ENCODE measurements at regions not wholly inside any gene's neighbourhood (a gene's known extent, or its start where the extent isn't known, plus 50 kb on each side); places are given as distances from the start of the nearest gene placed in this dataset.
A peak's percentile ranks its signal among the peaks of the same experiment; 100 is the strongest.

- no peak overlapping the region for H3K14ac ChIP-seq (ENCODE audit: low read length in 2 of 2)
- no peak overlapping the region for H2BK5ac ChIP-seq (ENCODE audit: low read depth, low read length, poor library complexity, severe bottlenecking)
- no peak overlapping the region for H3K27ac ChIP-seq (ENCODE audit: low read length, poor library complexity, severe bottlenecking)
- no peak overlapping the region for H3K4me3 ChIP-seq (ENCODE audit: insufficient read depth in 1 of 2, low read depth in 1 of 2, low read length in 2 of 2)
- H4K91ac ChIP-seq (ENCODE audit: low read length), result no peak overlapping the region
- DNase-seq, result no peak
- H3K4me2 ChIP-seq (ENCODE audit: low read length, poor library complexity, severe bottlenecking), result no peak overlapping the region
- H3K79me1 ChIP-seq (replicated peaks; ENCODE audit: low read length, poor library complexity, severe bottlenecking), result no peaks in the 10 kb centered on the region
- no peaks in the 10 kb centered on the region for H3K27me3 ChIP-seq (ENCODE audit: control insufficient read depth in 1 of 2, insufficient read depth in 1 of 2, low read length in 2 of 2)
- H3K9ac ChIP-seq (ENCODE audit: low read length), result no peak overlapping the region
- H2BK15ac ChIP-seq (ENCODE audit: low read depth, poor library complexity, severe bottlenecking), result no peak overlapping the region
- WGBS, result 81% methylated on average over 5 of the region's 6 CpGs
- no peak overlapping the region for H2AFZ ChIP-seq (ENCODE audit: low read depth, low read length)
- no peak overlapping the region for H4K8ac ChIP-seq (ENCODE audit: low read length)
- no peak overlapping the region for H2BK120ac ChIP-seq (ENCODE audit: low read depth, low read length)
- no peak overlapping the region for H3K4ac ChIP-seq (ENCODE audit: low read depth in 1 of 2, low read length in 2 of 2)
- no peaks in the 10 kb centered on the region for H3K4me1 ChIP-seq (ENCODE audit: control insufficient read depth, insufficient read depth, low read depth, low read length)
- no peak overlapping the region for H3K18ac ChIP-seq (ENCODE audit: low read depth in 1 of 2, low read length in 2 of 2)
- H2AK5ac ChIP-seq (ENCODE audit: low read length, severe bottlenecking), result no peak overlapping the region
- no peak overlapping the region for H3K23ac ChIP-seq (ENCODE audit: low read length in 2 of 2)
- no peaks in the 10 kb centered on the region for H3K36me3 ChIP-seq (ENCODE audit: control insufficient read depth in 1 of 2, insufficient read depth in 2 of 2, low read depth in 1 of 2, low read length in 2 of 2)
- no peak overlapping the region for H2BK12ac ChIP-seq (ENCODE audit: low read length in 2 of 2)
- no peaks in the 10 kb centered on the region for H3K9me3 ChIP-seq (ENCODE audit: control insufficient read depth, low read length)
Observed at GRCh38 chr4:35879479-35879878, 364.8 kb downstream of the ARAP2 start.

DNA sequence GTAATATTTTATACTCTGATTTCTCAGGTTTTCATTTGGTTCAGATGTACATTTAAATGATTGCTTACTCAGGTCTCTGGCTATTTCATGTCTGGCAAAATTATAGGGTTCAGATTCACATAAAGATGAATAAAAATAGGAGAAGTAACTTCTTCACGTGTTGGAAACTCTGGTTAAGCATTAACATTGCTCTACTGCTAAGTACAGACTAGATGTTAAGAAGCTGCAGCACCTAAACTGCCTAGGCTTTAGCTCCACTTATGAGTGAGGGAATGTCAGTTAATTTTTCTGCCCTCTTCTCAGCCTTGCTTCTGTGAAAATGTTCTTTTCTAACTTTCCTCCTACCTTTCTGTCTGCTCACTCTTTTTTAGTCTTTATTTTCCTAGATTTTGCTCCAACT, 361.2 kb downstream of the ARAP2 start:
- Histone ChIP-seq H3K9me3 (ENCODE audit: control insufficient read depth, low read length) (no peaks in the 10 kb centered on the region), H3K14ac (ENCODE audit: low read length in 2 of 2) (no peak overlapping the region), H3K27ac (ENCODE audit: low read length, poor library complexity, severe bottlenecking) (no peak overlapping the region), H2BK120ac (ENCODE audit: low read depth, low read length) (no peak overlapping the region), H3K27me3 (ENCODE audit: control insufficient read depth in 1 of 2, insufficient read depth in 1 of 2, low read length in 2 of 2) (no peaks in the 10 kb centered on the region), H3K23ac (ENCODE audit: low read length in 2 of 2) (no peak overlapping the region), H2BK5ac (ENCODE audit: low read depth, low read length, poor library complexity, severe bottlenecking) (no peak overlapping the region), H4K91ac (ENCODE audit: low read length) (no peak overlapping the region), H3K18ac (ENCODE audit: low read depth in 1 of 2, low read length in 2 of 2) (no peak overlapping the region), H3K36me3 (ENCODE audit: control insufficient read depth in 1 of 2, insufficient read depth in 2 of 2, low read depth in 1 of 2, low read length in 2 of 2) (no peaks in the 10 kb centered on the region), H4K8ac (ENCODE audit: low read length) (no peak overlapping the region), H3K9ac (ENCODE audit: low read length) (no peak overlapping the region), H2BK15ac (ENCODE audit: low read depth, poor library complexity, severe bottlenecking) (no peak overlapping the region), H2AK5ac (ENCODE audit: low read length, severe bottlenecking) (no peak overlapping the region), H3K4me2 (ENCODE audit: low read length, poor library complexity, severe bottlenecking) (no peak overlapping the region), H2BK12ac (ENCODE audit: low read length in 2 of 2) (no peak overlapping the region), H2AFZ (ENCODE audit: low read depth, low read length) (no peak overlapping the region), H3K4ac (ENCODE audit: low read depth in 1 of 2, low read length in 2 of 2) (no peak overlapping the region), H3K79me1 (replicated peaks; ENCODE audit: low read length, poor library complexity, severe bottlenecking) (no peaks in the 10 kb centered on the region), H3K4me3 (ENCODE audit: insufficient read depth in 1 of 2, low read depth in 1 of 2, low read length in 2 of 2) (no peak overlapping the region), H3K4me1 (ENCODE audit: control insufficient read depth, insufficient read depth, low read depth, low read length) (no peaks in the 10 kb centered on the region)
- 44% methylated on average over 1 of the region's 1 CpG for WGBS
- no peak for DNase-seq

- Histone ChIP-seq H2AFZ (ENCODE audit: low read depth, low read length) (no peak overlapping the region), H3K4me1 (ENCODE audit: control insufficient read depth, insufficient read depth, low read depth, low read length) (no peaks in the 10 kb centered on the region), H3K9me3 (ENCODE audit: control insufficient read depth, low read length) (no peaks in the 10 kb centered on the region), H3K23ac (ENCODE audit: low read length in 2 of 2) (no peak overlapping the region), H3K27me3 (ENCODE audit: control insufficient read depth in 1 of 2, insufficient read depth in 1 of 2, low read length in 2 of 2) (no peaks in the 10 kb centered on the region), H2AK5ac (ENCODE audit: low read length, severe bottlenecking) (no peak overlapping the region), H2BK12ac (ENCODE audit: low read length in 2 of 2) (no peak overlapping the region), H3K4ac (ENCODE audit: low read depth in 1 of 2, low read length in 2 of 2) (no peak overlapping the region), H4K8ac (ENCODE audit: low read length) (no peak overlapping the region), H3K27ac (ENCODE audit: low read length, poor library complexity, severe bottlenecking) (no peak overlapping the region), H2BK120ac (ENCODE audit: low read depth, low read length) (no peak overlapping the region), H3K4me2 (ENCODE audit: low read length, poor library complexity, severe bottlenecking) (no peak overlapping the region), H4K91ac (ENCODE audit: low read length) (no peak overlapping the region), H3K9ac (ENCODE audit: low read length) (no peak overlapping the region), H3K79me1 (replicated peaks; ENCODE audit: low read length, poor library complexity, severe bottlenecking) (no peaks in the 10 kb centered on the region), H3K18ac (ENCODE audit: low read depth in 1 of 2, low read length in 2 of 2) (no peak overlapping the region), H3K4me3 (ENCODE audit: insufficient read depth in 1 of 2, low read depth in 1 of 2, low read length in 2 of 2) (no peak overlapping the region), H3K14ac (ENCODE audit: low read length in 2 of 2) (no peak overlapping the region), H2BK15ac (ENCODE audit: low read depth, poor library complexity, severe bottlenecking) (no peak overlapping the region), H3K36me3 (ENCODE audit: control insufficient read depth in 1 of 2, insufficient read depth in 2 of 2, low read depth in 1 of 2, low read length in 2 of 2) (no peaks in the 10 kb centered on the region), H2BK5ac (ENCODE audit: low read depth, low read length, poor library complexity, severe bottlenecking) (no peak overlapping the region)
- WGBS, result 84% methylated on average over 1 of the region's 3 CpGs
- DNase-seq, result peak; percentile 1
Observed at GRCh38 chr4:35884714-35885480, 359.4 kb downstream of the ARAP2 start.

- Histone ChIP-seq H3K4me2 (ENCODE audit: low read length, poor library complexity, severe bottlenecking) (no peak overlapping the region), H3K9ac (ENCODE audit: low read length) (no peak overlapping the region), H3K14ac (ENCODE audit: low read length in 2 of 2) (no peak overlapping the region), H2BK5ac (ENCODE audit: low read depth, low read length, poor library complexity, severe bottlenecking) (no peak overlapping the region), H2BK120ac (ENCODE audit: low read depth, low read length) (no peak overlapping the region), H3K36me3 (ENCODE audit: control insufficient read depth in 1 of 2, insufficient read depth in 2 of 2, low read depth in 1 of 2, low read length in 2 of 2) (no peaks in the 10 kb centered on the region), H3K4me3 (ENCODE audit: insufficient read depth in 1 of 2, low read depth in 1 of 2, low read length in 2 of 2) (no peak overlapping the region), H2AFZ (ENCODE audit: low read depth, low read length) (no peak overlapping the region), H4K8ac (ENCODE audit: low read length) (no peak overlapping the region), H3K18ac (ENCODE audit: low read depth in 1 of 2, low read length in 2 of 2) (no peak overlapping the region), H3K79me1 (replicated peaks; ENCODE audit: low read length, poor library complexity, severe bottlenecking) (no peaks in the 10 kb centered on the region), H3K4me1 (ENCODE audit: control insufficient read depth, insufficient read depth, low read depth, low read length) (no peaks in the 10 kb centered on the region), H4K91ac (ENCODE audit: low read length) (no peak overlapping the region), H2BK12ac (ENCODE audit: low read length in 2 of 2) (no peak overlapping the region), H3K9me3 (ENCODE audit: control insufficient read depth, low read length) (no peaks in the 10 kb centered on the region), H2BK15ac (ENCODE audit: low read depth, poor library complexity, severe bottlenecking) (no peak overlapping the region), H3K27ac (ENCODE audit: low read length, poor library complexity, severe bottlenecking) (no peak overlapping the region), H3K4ac (ENCODE audit: low read depth in 1 of 2, low read length in 2 of 2) (no peak overlapping the region), H3K23ac (ENCODE audit: low read length in 2 of 2) (no peak overlapping the region), H2AK5ac (ENCODE audit: low read length, severe bottlenecking) (no peak overlapping the region), H3K27me3 (ENCODE audit: control insufficient read depth in 1 of 2, insufficient read depth in 1 of 2, low read length in 2 of 2) (no peaks in the 10 kb centered on the region)
- no peak for DNase-seq
Observed at GRCh38 chr4:35897808-35898207, 346.5 kb downstream of the ARAP2 start.
